ENCODE measurements at regions not wholly inside any gene's neighbourhood (a gene's known extent, or its start where the extent isn't known, plus 50 kb on each side); places are given as distances from the start of the nearest gene placed in this dataset.

DNA sequence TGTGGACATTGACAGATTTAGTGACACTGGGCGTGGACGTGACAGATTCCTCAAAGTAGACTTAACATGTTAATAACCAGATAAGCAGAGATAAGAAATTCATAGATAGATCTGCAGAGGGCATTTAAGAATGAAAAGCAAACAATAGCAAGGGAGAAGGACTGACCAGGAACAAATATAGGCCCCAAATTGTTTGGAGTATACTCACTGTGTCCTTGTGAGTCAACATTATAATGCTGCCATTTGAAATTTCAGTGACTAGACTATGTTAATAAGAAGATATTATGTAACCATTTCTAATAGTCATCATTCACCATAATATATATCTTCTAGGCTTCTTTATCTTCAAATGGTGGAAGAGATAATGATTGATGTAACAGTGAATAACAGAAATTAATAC is 78.1 kb upstream of the SLC38A11 start:
- Mint-ChIP-seq H3K9me3 (no peaks in the 10 kb centered on the region), H3K27me3 (ENCODE audit: low read depth) (no peaks in the 10 kb centered on the region), H3K4me1 (ENCODE audit: low read depth) (no peaks in the 10 kb centered on the region), H3K4me3 (no peak overlapping the region), H3K36me3 (ENCODE audit: insufficient read depth) (no peaks in the 10 kb centered on the region)
- DNase-seq: no peak
- no peak for ATAC-seq

DNA sequence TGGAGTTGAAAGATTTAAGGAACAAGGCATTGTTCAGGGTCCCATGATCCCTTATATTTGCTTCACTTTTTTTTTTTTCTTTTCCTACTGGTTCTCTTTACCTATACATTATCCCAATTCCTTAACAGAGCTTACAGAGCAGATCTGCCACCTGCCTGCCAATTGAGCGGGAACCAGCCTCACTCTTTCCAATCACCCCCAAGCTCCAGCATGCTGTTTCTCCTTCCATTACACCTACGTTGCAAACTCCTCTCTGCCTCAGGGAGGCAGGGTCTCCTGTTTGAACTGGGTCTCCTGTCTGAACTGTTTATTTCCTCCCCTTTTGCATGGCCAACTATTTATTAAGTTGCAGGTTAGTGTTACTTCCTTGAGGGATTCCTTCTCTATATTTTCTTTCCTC is 77.2 kb upstream of the SLC38A11 start:
- ATAC-seq (no peak), DNase-seq (no peak)
- no peaks in the 10 kb centered on the region for H3K36me3 Mint-ChIP-seq (ENCODE audit: insufficient read depth)
- no peaks in the 10 kb centered on the region for H3K9me3 Mint-ChIP-seq
- no peaks in the 10 kb centered on the region for H3K27me3 Mint-ChIP-seq (ENCODE audit: low read depth)
- H3K4me3 Mint-ChIP-seq: no peak overlapping the region
- H3K4me1 Mint-ChIP-seq (ENCODE audit: low read depth): no peaks in the 10 kb centered on the region

- Mint-ChIP-seq H3K9me3 (peaks cover 5% of the 10 kb centered on the region), H3K4me3 (no peak overlapping the region), H3K27me3 (ENCODE audit: low read depth) (peaks cover 2% of the 10 kb centered on the region), H3K4me1 (ENCODE audit: low read depth) (no peaks in the 10 kb centered on the region), H3K36me3 (ENCODE audit: insufficient read depth) (no peaks in the 10 kb centered on the region)
- ATAC-seq (no peak), DNase-seq (no peak)
Observed at GRCh38 chr2:165024199-165024598, 68.9 kb upstream of the SLC38A11 start.

DNA sequence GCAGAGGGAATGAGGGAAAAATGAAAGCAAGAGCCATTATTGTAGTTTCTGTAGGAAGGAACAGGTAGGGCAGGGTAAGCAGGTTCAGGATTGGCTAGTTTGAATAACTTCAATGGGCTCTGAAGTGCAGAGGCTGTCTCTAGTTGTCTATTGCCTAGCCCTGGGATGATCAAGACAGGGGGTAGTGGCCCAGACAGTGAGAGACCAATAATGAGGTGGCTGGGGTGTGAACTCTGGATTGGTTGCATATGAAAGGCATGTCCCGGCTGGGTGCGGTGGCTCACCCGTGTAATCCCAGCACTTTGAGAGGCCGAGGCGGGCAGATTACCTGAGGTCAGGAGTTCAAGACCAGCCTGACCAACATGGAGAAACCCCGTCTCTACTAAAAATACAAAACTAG is 67.5 kb upstream of the SLC38A11 start:
- H3K9me3 Mint-ChIP-seq: peaks cover 5% of the 10 kb centered on the region
- no peaks in the 10 kb centered on the region for H3K4me1 Mint-ChIP-seq (ENCODE audit: low read depth)
- ATAC-seq: no peak
- H3K36me3 Mint-ChIP-seq (ENCODE audit: insufficient read depth): no peaks in the 10 kb centered on the region
- no peak for DNase-seq
- peaks cover 2% of the 10 kb centered on the region for H3K27me3 Mint-ChIP-seq (ENCODE audit: low read depth)
- no peak overlapping the region for H3K4me3 Mint-ChIP-seq

- Mint-ChIP-seq H3K4me3 (no peak overlapping the region), H3K9me3 (no peaks in the 10 kb centered on the region), H3K27me3 (ENCODE audit: low read depth) (peaks cover 2% of the 10 kb centered on the region), H3K36me3 (ENCODE audit: insufficient read depth) (no peaks in the 10 kb centered on the region), H3K4me1 (ENCODE audit: low read depth) (no peaks in the 10 kb centered on the region)
- ATAC-seq: no peak
- no peak for DNase-seq
Observed at GRCh38 chr2:165017966-165018596, 62.8 kb upstream of the SLC38A11 start.

GRCh38 chr2:165016772-165017411 is 61.6 kb upstream of the SLC38A11 start:
- H3K27me3 Mint-ChIP-seq (ENCODE audit: low read depth): no peaks in the 10 kb centered on the region
- H3K36me3 Mint-ChIP-seq (ENCODE audit: insufficient read depth): no peaks in the 10 kb centered on the region
- no peaks in the 10 kb centered on the region for H3K9me3 Mint-ChIP-seq
- no peaks in the 10 kb centered on the region for H3K4me1 Mint-ChIP-seq (ENCODE audit: low read depth)
- no peak overlapping the region for H3K4me3 Mint-ChIP-seq
- no peak for DNase-seq
- peak; percentile 48 to 51 for ATAC-seq

DNA sequence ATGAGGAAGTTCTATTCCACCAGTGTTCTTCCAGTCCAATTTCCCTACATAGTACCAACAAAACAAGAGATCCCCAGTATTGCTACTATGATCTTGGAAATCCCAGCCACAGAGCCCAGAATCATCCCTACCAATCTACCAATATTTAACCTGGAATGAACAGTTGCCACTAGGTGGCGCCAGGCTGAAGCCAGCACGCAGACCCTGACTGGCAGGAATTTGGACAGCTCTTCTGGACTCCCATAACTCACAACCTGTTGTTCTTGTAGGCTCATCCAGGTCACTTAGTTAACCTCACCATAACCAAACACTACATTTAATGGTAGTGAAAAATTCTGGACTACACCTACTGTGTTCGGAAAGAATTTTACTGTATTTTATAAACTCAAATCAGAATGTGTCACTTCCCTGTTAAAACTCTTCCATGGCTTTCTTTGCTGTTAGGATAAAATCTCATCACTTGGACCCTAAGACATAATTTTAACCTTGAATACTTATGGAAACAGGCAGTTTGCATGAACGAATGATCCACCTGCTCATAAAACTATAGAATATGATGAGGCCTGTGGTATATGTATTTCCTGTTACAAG is 59.8 kb upstream of the SLC38A11 start:
- no peaks in the 10 kb centered on the region for H3K4me1 Mint-ChIP-seq (ENCODE audit: low read depth)
- H3K27me3 Mint-ChIP-seq (ENCODE audit: low read depth): peaks cover 4% of the 10 kb centered on the region
- no peaks in the 10 kb centered on the region for H3K9me3 Mint-ChIP-seq
- H3K4me3 Mint-ChIP-seq: no peak overlapping the region
- ATAC-seq (peak in 1 of 2 donors; percentile 48), DNase-seq (peak; percentile 21)
- H3K36me3 Mint-ChIP-seq (ENCODE audit: insufficient read depth): no peaks in the 10 kb centered on the region

- no peak for DNase-seq
- Mint-ChIP-seq H3K4me3 (no peak overlapping the region), H3K9me3 (no peaks in the 10 kb centered on the region), H3K4me1 (ENCODE audit: low read depth) (no peaks in the 10 kb centered on the region), H3K27me3 (ENCODE audit: low read depth) (peaks cover 8% of the 10 kb centered on the region), H3K36me3 (ENCODE audit: insufficient read depth) (no peaks in the 10 kb centered on the region)
- no peak for ATAC-seq
Observed at GRCh38 chr2:165013944-165014619, 58.8 kb upstream of the SLC38A11 start.

DNA sequence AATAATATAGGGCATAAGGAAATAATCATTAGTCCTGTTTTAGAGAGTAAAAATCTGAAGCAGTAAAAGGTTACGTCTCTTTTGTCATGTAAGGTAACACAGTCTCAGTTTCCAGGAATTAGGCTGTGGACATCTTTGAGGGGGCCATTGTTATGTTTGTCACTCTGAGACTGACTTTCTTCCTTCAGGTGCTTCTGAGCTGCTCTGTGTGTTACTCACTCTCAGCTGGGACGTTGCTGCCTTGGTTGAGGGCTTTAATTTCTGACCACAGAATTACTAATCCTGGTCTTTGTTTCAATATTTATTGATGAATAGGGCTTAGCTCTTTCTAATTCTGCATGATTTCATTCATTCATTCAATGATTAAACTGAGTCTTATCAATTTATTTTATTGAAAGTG is 55.9 kb upstream of the SLC38A11 start:
- Mint-ChIP-seq H3K27me3 (ENCODE audit: low read depth) (peaks cover 15% of the 10 kb centered on the region), H3K4me1 (ENCODE audit: low read depth) (no peaks in the 10 kb centered on the region), H3K36me3 (ENCODE audit: insufficient read depth) (no peaks in the 10 kb centered on the region), H3K9me3 (no peaks in the 10 kb centered on the region), H3K4me3 (no peak overlapping the region)
- no peak for DNase-seq
- ATAC-seq: no peak

- no peaks in the 10 kb centered on the region for H3K9me3 Mint-ChIP-seq
- DNase-seq (no peak), ATAC-seq (no peak)
- H3K36me3 Mint-ChIP-seq (ENCODE audit: insufficient read depth): no peaks in the 10 kb centered on the region
- H3K4me1 Mint-ChIP-seq (ENCODE audit: low read depth): no peaks in the 10 kb centered on the region
- H3K4me3 Mint-ChIP-seq: no peak overlapping the region
- H3K27me3 Mint-ChIP-seq (ENCODE audit: low read depth): peaks cover 16% of the 10 kb centered on the region
Observed at GRCh38 chr2:165010556-165010955, 55.2 kb upstream of the SLC38A11 start.

DNA sequence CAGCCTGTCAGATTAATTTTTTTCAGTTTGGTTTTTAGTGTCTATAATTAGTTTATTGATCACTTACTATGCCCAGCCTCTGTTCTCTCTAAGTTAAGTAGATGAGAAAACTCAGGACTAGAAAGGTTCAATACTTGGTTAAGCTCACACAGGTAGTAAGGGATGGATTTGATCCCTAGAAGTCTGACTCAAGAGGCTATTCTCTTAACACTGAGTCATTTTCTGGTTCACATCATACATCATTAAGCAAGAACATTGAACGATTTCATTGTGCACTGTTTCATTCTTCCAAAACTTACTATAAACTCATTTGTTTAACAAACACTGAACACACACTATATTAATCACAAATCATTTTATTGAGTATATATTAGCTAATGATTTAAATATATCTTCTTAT is 54.1 kb upstream of the SLC38A11 start:
- Mint-ChIP-seq H3K36me3 (ENCODE audit: insufficient read depth) (no peaks in the 10 kb centered on the region), H3K27me3 (ENCODE audit: low read depth) (peaks cover 16% of the 10 kb centered on the region), H3K9me3 (no peaks in the 10 kb centered on the region), H3K4me3 (no peak overlapping the region), H3K4me1 (ENCODE audit: low read depth) (no peaks in the 10 kb centered on the region)
- ATAC-seq: no peak
- DNase-seq: no peak

- H3K36me3 Mint-ChIP-seq (ENCODE audit: insufficient read depth): no peaks in the 10 kb centered on the region
- H3K9me3 Mint-ChIP-seq: no peaks in the 10 kb centered on the region
- ATAC-seq (no peak), DNase-seq (no peak)
- H3K27me3 Mint-ChIP-seq (ENCODE audit: low read depth): peaks cover 16% of the 10 kb centered on the region
- no peak overlapping the region for H3K4me3 Mint-ChIP-seq
- H3K4me1 Mint-ChIP-seq (ENCODE audit: low read depth): no peaks in the 10 kb centered on the region
Observed at GRCh38 chr2:165008730-165009315, 53.5 kb upstream of the SLC38A11 start.

DNA sequence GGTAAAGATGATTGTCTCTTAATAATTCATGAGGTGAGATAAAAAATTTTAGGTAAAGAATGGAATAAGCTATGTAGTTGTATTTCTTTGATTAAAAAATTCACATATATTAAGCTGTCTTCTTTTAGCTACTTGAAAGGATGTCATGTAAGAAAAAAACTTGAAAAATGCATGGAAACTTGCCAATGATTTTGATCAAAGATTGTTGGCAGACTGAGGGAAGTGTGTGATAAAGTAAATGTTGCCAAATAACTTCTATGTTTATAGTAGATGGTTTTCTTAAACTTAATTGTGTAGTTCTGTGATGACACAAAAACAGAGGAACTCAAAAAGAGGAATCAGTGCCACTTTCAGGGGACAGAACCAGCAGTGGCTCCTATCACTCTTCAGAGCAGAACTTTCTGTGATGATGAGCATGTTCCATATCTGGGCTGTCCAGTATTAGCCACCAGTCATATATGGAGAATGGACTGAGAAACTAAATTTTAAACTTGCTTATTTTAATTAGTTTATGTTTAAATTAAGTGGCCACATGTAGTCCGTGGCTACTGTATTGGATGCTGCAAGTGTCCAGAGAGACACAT is 51.9 kb upstream of the SLC38A11 start:
- Mint-ChIP-seq H3K27me3 (ENCODE audit: low read depth) (peaks cover 16% of the 10 kb centered on the region), H3K36me3 (ENCODE audit: insufficient read depth) (no peaks in the 10 kb centered on the region), H3K4me3 (no peak overlapping the region), H3K9me3 (no peaks in the 10 kb centered on the region), H3K4me1 (ENCODE audit: low read depth) (no peaks in the 10 kb centered on the region)
- no peak for ATAC-seq
- DNase-seq: no peak
